Adrenal gland (tissue), 5 donors: ENCODE measurements at regions not wholly inside any gene's neighbourhood (a gene's known extent, or its start where the extent isn't known, plus 50 kb on each side); places are given as distances from the start of the nearest gene placed in this dataset.

Experiments
- CTCF ChIP-seq, 6 experiments: fragments of 450-650 bp in 4 of 6; fragments of 200-600 bp in 2 of 6; sonication (generic) in 1 of 6; IDR thresholded peaks; 1 replicate in 5 of 6; 2 replicates in 1 of 6; pipeline versions ENCODE4 v1.5.1 to v1.8.0; 2016 to 2021; ENCODE audit warnings: antibody characterized with exemption in 6 of 6, mild to moderate bottlenecking in 2 of 6, moderate library complexity in 1 of 6
- POLR2A ChIP-seq, 2 donors: fragments of 450-650 bp; IDR thresholded peaks; one replicate each; pipeline ENCODE4 v1.6.1; 2017; ENCODE audit warnings: antibody characterized with exemption in 2 of 2, mild to moderate bottlenecking in 2 of 2, moderate library complexity in 1 of 2
- donor health status: DM: no; HTN: no; CAD: no.

DNA sequence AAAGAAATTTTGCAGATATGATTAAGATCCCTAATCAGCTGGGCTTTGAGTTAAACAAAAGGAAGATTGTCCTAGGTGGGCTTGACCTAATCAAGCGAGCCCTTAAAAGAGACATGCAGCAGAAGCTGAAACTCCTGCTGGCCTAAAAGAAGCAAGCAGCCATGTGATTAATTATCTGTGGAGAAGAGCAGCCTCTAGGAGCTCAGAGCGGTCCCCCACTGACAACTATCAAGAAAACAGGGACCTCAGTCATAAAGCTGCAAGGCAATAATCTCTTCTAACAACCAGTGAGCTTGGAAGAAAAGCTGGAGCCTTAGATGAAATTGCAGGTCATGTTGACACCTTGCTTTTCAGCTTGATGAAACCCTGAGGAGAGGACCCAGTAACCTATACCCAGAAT is 288.9 kb upstream of the CLEC14A start:
- no peak for TF ChIP-seq CTCF (IDR thresholded peaks at IDR 0.05)
- TF ChIP-seq POLR2A (IDR thresholded peaks at IDR 0.05): no peak
